ENCODE measurements at regions not wholly inside any gene's neighbourhood (a gene's known extent, or its start where the extent isn't known, plus 50 kb on each side); places are given as distances from the start of the nearest gene placed in this dataset.

GRCh38 chr5:61617039-61617438 is 285.0 kb downstream of the ZSWIM6 start:
- TF ChIP-seq CTCF (IDR thresholded peaks at IDR 0.05) (no peak), POLR2A (IDR thresholded peaks at IDR 0.05) (no peak)

Measured in body of pancreas (tissue), 4 donors.